Activated naive CD4-positive, alpha-beta T cell treated with anti-CD3 and anti-CD28 coated beads, Interleukin-2, amount 50 U/mL, for 72 hours (primary cell): ENCODE measurements at regions not wholly inside any gene's neighbourhood (a gene's known extent, or its start where the extent isn't known, plus 50 kb on each side); places are given as distances from the start of the nearest gene placed in this dataset.

Source experiments
- ATAC-seq, 2 donors: fragments of 150-1000 bp; cut with Tn5 transposase; 2 replicates each; pipeline ENCODE4 v1.10.0; 2021; ENCODE audit warnings: mild to moderate bottlenecking in 2 of 2, moderate library complexity in 2 of 2
- DNase-seq, 2 donors: peaks; one replicate each; pipeline ENCODE4 v3.0.0; 2021 to 2022; ENCODE audit warnings: low spot score in 2 of 2
- H3K27ac Mint-ChIP-seq, 2 donors: one replicate each; pipeline ENCODE4 v1.8.0; 2022; ENCODE audit warnings: mild to moderate bottlenecking in 2 of 2, mixed read lengths in 2 of 2
- H3K36me3 Mint-ChIP-seq, 2 donors: one replicate each; pipeline ENCODE4 v1.8.0; 2022; ENCODE audit warnings: mixed read lengths in 2 of 2
- H3K9me3 Mint-ChIP-seq, 2 donors: one replicate each; pipeline ENCODE4 v1.8.0; 2022; ENCODE audit warnings: mixed read lengths in 2 of 2

DNA sequence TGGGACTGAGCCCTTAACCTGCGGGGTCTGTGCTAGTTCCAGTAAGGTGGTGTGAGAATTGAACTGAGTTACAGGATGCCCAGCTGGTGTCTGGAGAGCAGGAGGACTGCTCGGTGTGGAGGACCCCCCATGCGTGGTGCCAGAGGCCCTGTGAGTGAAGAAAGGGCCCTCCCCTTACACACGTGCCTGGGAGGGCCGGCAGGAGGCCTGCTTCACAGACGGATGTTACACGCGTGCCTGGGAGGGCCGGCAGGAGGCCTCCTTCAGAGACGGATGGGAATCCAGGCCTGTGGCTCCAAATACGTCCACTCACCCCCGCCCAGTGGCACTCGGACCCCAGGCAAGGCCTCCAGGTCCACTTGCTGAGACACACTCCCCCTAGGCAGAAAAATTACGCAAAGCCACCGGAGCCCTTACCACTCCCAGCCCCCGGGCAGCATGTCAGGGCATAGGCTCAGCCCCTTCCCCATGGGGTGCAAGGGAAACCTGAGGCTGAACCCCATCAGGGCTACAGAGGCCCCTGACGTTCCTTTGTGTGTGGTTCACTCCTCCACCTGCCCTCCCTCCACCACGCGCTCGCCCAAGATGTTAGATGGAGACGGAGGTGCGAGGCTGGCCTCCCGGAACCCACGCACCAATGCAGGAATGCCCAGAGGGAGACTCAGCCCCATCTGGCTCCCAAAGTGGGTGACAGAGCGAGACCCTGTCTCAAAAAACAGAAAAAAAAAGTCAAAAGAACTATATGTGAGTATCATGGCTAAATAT lies 227.8 kb downstream of the BRD1 start:
- peaks cover 9 to 17% of the 10 kb centered on the region in 2 donors for H3K36me3 Mint-ChIP-seq

DNA sequence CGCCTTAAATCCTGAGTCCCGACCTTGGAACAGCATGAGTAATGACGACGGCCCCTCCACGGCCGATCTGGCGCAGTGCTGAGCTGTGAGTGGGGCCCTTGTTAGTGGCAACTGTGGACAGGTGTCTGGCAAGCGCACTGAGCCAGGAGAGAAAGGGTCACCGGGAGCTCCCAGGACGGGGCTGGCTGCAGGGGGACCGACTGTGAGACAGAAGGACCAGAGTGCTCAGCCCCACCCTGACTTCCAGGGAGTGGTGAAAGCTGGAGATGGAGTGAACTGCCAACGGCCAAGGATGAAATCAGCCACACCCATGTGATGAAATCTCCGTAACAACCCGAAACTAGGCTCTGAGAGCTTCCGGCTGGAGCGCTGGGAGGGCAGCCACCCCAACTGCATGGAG lies 228.6 kb downstream of the BRD1 start:
- Mint-ChIP-seq H3K9me3 (peaks cover under 1 to 7% of the 10 kb centered on the region in 2 donors), H3K27ac (no peak overlapping the region), H3K36me3 (peaks cover 2 to 9% of the 10 kb centered on the region in 2 donors)
- ATAC-seq (no peak), DNase-seq (no peak)

More for the DNA sequence above, 227.8 kb downstream of the BRD1 start:
- Mint-ChIP-seq H3K9me3 (peaks cover 8 to 16% of the 10 kb centered on the region in 2 donors), H3K27ac (no peak overlapping the region)
- ATAC-seq: no peak
- no peak for DNase-seq

DNA sequence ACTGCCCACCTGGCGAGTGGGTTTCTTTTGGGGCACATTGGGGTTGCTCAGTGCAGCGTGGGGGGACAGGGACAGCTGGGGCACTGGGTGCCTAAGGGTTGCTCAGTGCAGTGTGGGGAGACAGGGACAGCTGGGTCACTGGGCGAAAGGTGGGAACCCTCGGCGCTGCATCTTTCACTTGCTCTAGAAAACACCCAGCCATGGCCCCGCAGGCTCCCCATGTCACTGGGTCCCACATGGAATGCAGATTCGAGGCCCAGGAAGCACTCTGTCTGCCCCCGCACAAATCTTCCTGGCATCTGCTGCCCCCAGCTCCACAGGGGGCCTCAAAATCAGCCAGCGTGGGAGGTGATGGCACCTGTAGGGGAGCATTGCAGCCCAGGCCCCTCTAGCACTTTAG lies 229.3 kb downstream of the BRD1 start:
- DNase-seq (peak in 1 of 2 donors; percentile 42), ATAC-seq (no peak)
- Mint-ChIP-seq H3K9me3 (peaks cover 0 to under 1% of the 10 kb centered on the region in 2 donors), H3K36me3 (peaks cover 0 to 2% of the 10 kb centered on the region in 2 donors), H3K27ac (no peak overlapping the region)

DNA sequence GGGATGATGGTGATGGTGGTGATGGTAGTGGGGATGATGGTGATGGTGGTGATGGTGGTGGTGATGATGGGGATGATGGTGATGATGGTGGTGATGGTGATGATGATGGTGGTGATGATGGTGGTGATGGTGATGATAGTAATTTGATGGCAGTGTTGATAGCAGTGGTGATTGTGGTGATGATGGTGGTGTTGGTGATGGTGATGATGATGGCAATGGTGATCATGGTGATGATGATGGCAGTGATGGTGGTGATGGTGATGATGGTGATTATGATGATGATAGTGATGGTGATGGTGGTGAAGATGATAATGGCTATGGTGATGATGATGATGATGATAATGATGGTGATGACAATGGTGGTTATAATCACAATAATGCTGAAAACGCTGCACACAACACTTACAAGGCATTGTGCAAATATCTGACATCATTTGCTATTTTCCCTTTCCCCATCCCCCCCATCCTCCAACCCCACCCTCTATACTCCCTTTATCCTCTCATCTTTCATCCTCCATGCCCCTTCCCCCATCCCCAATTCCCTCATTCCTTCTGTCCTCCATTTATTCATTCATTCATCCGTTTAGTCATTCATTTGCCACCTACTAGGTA lies 230.1 kb downstream of the BRD1 start:
- no peak for ATAC-seq
- DNase-seq: no peak
- H3K36me3 Mint-ChIP-seq: no peaks in the 10 kb centered on the region
- no peak overlapping the region for H3K27ac Mint-ChIP-seq
- no peaks in the 10 kb centered on the region for H3K9me3 Mint-ChIP-seq

DNA sequence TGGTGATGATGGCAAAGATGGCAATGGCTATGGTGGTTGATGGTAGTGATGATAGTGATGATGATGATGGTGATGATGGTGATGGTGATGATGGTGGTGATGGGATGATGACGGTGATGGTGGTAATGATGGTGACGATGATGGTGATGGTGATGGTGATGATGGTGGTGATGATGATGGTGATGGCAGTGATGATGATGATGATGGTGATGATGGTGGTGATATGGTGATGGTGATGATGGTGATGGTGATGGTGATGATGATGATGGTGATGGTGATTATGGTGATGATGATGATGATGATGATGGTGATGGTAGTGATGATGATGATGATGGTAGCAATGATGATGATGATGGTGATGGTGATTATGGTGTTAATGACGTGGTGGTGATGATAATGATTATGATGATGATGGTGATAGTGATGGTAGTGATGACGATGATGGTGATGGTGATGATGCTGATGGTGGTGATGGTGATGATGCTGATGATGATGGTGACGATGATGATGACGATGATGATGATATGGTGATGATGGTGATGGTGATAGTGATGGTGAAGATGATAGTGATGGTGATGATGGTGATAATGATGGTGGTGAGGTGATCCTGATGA lies 232.1 kb downstream of the BRD1 start:
- DNase-seq: no peak
- Mint-ChIP-seq H3K27ac (no peak overlapping the region), H3K36me3 (no peaks in the 10 kb centered on the region), H3K9me3 (no peaks in the 10 kb centered on the region)
- ATAC-seq: no peak

DNA sequence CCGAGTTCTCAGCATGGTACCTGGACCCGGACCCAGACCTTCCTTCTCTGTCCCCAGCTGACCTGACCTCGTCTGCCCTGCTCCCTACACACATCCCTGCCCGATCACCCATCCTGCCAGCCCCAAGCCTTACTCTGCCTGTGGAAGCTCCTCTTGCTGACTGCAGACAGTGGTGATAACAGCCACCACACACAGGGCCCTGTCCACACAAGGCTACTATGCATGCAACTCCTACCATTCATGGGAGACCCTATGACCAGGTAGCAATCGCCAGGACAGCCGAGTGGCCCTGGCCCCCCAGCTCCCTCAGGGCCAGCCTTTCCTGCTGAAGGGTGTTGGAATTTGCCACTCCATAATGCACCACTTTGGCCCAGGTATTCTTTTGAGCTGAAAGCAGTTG lies 233.6 kb downstream of the BRD1 start:
- no peaks in the 10 kb centered on the region for H3K9me3 Mint-ChIP-seq
- no peak overlapping the region for H3K27ac Mint-ChIP-seq
- no peak for ATAC-seq
- DNase-seq: no peak
- no peaks in the 10 kb centered on the region for H3K36me3 Mint-ChIP-seq

DNA sequence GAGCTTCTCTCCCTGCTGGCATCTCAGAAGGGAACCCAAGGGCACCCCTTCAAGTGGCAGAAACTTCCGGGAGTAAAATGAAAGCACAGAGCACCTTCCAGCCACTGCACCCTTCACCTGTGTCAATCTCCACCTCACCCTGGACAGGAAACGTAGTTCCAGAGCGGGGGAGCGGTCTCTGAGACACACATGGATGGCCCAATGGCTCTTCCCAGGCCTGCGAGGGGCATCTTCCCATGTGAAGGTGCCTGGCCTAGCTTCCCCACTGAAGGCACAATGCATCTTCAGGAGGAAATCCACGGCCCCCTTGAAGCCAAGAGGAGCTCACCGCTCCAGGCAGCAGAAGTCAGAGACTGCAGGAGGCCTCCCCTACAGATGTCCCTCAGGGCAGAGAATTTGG lies 234.2 kb downstream of the BRD1 start:
- Mint-ChIP-seq H3K9me3 (no peaks in the 10 kb centered on the region), H3K27ac (no peak overlapping the region), H3K36me3 (no peaks in the 10 kb centered on the region)
- ATAC-seq (no peak), DNase-seq (no peak)

DNA sequence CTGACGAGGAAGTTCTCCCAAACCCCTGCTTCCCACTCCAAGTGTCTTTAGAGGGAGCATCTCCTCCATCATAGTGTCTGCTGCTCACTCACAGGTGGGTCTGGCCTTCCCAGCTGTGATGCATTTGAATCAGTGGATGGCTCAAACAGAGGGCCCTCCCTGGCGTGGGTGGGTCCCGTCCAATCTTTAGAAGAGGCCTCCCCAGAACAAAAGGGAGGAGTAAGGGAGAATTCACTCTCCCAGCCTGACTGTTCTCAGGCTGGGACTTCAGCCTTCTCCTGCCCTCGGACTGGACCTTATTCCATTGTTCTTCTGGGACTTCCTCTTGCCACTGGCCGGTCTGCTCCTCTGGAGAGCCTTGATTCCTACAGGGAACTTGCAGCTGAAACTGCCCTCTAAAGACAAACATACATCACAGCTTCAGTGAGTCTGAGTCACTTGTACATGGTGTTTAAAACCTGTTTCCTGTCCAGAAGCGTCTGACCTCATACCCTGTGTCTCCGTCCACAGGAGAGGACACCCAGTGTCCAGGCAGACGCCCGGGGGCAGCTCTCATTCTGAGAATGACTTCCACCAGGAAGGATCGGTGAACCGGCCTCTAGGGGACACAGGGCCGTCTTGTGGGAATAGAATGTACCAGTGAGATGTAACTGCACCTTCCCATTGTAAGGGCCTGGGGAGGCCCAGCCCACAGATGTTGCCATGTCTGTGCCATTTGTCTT lies 234.7 kb downstream of the BRD1 start:
- ATAC-seq (no peak), DNase-seq (no peak)
- no peak overlapping the region for H3K27ac Mint-ChIP-seq
- no peaks in the 10 kb centered on the region for H3K9me3 Mint-ChIP-seq
- no peaks in the 10 kb centered on the region for H3K36me3 Mint-ChIP-seq

DNA sequence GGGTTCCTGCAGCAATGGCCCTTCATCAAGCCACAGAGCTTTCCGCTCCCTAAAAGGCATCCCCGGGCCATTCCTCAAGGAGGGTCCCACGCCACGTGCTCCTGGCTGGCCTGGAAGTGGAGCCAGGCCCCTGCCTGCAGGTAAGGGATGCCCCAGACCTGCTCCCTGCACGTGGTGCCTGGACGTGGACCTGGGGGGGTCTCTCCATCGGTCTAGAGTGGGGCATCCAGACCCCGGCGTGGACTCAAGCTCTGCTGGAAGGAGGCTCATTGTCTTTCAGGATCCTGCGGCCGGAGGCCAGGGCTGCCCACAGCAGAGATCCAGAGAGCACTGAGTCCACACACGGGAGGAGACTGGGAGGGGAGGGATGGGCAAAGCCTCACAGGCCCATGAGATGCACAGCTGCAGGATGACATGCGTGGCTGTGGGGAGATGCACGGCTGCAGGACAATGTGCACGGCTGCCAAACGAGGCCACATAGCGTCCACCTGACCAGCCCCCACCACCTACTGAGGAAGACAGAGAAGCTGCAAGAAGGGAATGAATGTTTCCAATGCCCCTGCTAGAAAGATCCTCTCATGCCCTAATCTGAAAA lies 236.7 kb downstream of the BRD1 start:
- H3K9me3 Mint-ChIP-seq: no peaks in the 10 kb centered on the region
- H3K36me3 Mint-ChIP-seq: no peaks in the 10 kb centered on the region
- ATAC-seq (no peak), DNase-seq (peak in 1 of 2 donors; percentile 49)
- H3K27ac Mint-ChIP-seq: no peak overlapping the region

DNA sequence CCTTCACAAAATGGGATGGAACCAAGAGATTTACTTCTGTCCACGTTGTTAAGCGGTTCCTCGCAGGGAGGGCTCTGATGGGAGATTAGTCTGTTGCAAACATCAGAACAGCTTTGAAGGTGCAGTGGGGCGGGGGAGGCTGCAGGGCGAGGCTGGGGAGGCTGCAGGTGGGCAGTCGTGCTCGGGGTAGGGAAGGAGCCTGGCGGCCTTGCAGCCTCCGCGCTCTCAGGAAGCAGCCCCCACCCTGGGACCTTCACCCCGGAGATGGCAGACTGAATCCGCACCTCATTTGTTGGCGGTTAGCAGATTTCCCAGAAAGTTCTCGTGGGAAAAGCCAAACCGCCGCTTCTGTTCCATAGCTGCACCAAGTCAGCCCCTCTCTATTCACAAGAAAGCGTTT lies 237.3 kb downstream of the BRD1 start:
- H3K36me3 Mint-ChIP-seq: no peaks in the 10 kb centered on the region
- no peak overlapping the region for H3K27ac Mint-ChIP-seq
- ATAC-seq: no peak
- no peaks in the 10 kb centered on the region for H3K9me3 Mint-ChIP-seq
- DNase-seq: no peak

DNA sequence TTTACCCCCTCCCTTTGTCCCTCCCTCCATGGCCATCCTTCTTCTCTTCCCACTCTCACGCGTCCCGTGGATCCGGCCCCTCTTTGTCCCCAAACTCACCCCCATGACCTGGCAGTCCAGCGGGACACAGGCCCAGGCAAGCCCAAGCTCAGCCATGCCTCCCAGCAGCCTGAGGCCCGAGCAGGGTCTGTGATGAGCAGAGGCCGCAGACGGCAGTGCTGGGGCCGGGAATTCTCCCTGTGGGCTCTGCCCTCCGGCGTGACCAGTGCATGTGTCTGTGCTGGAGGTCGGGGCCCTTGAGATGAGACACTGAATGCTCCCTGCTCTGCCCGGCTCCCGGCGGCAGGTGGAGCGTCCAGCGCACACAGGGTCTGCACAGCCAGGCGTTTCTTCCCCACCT lies 237.9 kb downstream of the BRD1 start:
- no peak for ATAC-seq
- H3K27ac Mint-ChIP-seq: peak overlapping the region in 1 of 2 donors; percentile 75
- no peaks in the 10 kb centered on the region for H3K9me3 Mint-ChIP-seq

DNA sequence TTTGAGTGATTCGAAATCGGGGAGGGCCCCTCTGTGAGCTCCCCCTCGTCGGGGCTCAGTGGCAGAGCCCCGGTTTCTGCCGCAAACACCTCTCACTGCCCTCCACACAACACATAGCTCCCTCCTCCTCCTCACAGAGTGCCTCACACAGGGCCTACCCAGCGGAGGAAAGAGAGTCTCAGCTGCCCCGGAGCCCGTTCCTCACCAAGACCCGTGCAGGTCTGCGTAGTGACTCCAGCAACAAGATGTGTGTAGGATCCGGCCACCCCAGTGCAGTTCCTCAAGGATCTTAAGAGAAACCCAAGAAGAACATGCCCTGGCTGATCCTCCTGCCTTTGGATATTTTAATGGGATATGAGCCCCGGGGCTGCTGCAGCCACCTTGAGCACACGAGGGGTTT lies 238.4 kb downstream of the BRD1 start:
- H3K36me3 Mint-ChIP-seq: no peaks in the 10 kb centered on the region
- ATAC-seq (no peak), DNase-seq (no peak)
- H3K27ac Mint-ChIP-seq: peak overlapping the region in 1 of 2 donors; percentile 75
- no peaks in the 10 kb centered on the region for H3K9me3 Mint-ChIP-seq

More for the DNA sequence above, 237.9 kb downstream of the BRD1 start:
- DNase-seq: no peak
- no peaks in the 10 kb centered on the region for H3K36me3 Mint-ChIP-seq

DNA sequence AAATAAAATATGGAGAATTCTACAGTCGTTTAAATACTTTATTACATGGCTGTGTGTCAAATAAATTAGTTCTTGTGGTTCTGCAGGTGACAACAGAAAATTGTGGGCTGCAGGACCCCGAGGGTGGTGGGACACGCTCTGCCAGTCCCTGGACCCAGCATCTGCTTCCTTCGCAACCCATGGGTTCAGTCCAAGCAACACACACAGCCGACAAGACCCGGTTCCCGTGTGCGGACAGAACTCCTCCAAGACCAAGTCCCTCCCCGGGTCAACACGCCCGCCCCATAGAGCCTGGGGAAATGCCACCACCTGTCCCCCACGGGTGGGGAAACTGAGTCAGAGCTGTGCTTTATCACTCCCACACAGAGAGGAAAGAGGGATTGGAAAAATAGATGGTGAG lies 238.9 kb downstream of the BRD1 start:
- no peaks in the 10 kb centered on the region for H3K9me3 Mint-ChIP-seq
- no peaks in the 10 kb centered on the region for H3K36me3 Mint-ChIP-seq
- H3K27ac Mint-ChIP-seq: peak overlapping the region in 1 of 2 donors; percentile 75
- no peak for ATAC-seq
- no peak for DNase-seq

DNA sequence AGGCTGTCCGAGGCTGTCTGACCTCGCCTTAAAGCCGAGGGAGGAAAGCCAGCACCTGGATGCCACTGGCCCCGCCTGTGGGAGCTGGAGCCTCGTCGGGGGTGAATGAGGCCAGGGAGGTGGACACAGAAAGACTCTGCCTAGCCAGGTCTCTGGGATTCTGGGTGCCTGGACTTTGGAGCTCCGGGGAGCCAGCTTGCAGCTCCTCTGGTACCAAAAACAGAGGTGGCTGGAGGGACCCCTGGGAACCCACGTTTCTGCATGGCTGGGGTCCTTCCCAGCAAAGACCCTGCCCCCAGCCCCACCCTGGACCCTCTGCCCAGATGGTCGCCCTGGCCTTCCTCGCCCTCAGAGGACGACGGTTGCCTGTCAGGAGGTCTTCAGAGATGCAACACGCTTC lies 239.7 kb downstream of the BRD1 start:
- no peaks in the 10 kb centered on the region for H3K9me3 Mint-ChIP-seq
- H3K36me3 Mint-ChIP-seq: no peaks in the 10 kb centered on the region

DNA sequence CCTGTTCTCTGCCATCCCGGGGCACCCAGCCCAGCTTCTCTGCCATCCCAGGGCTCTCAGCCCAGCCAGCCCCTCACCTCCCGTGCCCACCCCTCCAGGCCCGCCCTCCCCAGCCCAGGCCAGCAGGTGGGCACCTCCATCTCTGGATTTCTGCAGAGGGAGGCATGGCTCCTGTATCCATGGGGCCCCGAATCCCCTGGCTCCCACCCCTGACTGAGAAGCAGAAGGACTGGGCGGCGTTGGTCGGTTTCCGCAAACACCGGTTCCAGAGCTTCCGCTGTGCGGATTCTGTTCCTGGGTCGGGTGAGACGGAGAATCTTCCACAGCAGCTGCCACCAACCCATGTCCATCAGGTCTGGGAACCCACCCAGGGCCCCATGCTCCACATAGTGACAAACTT lies 240.3 kb downstream of the BRD1 start:
- H3K9me3 Mint-ChIP-seq: no peaks in the 10 kb centered on the region
- no peak for ATAC-seq
- H3K27ac Mint-ChIP-seq: no peak overlapping the region
- no peak for DNase-seq
- no peaks in the 10 kb centered on the region for H3K36me3 Mint-ChIP-seq

More for the DNA sequence above, 239.7 kb downstream of the BRD1 start:
- no peak for ATAC-seq
- H3K27ac Mint-ChIP-seq: no peak overlapping the region
- DNase-seq: no peak

DNA sequence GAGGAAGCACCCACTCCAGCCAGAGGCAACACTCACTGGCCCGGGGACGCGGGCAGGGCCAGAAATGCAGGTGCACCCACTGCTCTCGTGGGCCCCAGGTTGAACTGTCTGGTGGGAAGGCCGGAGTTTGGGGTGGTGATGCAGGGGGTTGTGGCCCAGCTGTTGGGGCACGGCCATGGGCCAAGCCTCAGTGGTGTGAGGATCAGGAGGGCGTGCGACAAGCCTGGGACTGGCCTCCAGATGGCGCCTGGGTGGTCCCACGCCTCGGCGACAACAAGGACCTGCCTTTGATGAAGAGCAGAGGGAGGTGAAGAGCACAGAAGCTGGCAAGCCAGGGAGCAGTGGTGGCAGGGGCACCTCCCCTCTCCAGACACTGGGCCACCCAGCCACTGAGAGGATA lies 240.8 kb downstream of the BRD1 start:
- Mint-ChIP-seq H3K9me3 (no peaks in the 10 kb centered on the region), H3K36me3 (no peaks in the 10 kb centered on the region)
- ATAC-seq: no peak

More for the DNA sequence above, 240.8 kb downstream of the BRD1 start:
- H3K27ac Mint-ChIP-seq: peak overlapping the region; percentile 16 to 29
- DNase-seq: peak in 1 of 2 donors; percentile 39
